ENCODE measurements at regions not wholly inside any gene's neighbourhood (a gene's known extent, or its start where the extent isn't known, plus 50 kb on each side); places are given as distances from the start of the nearest gene placed in this dataset.

- DNase-seq = no peak
These were observed 64.8 kb downstream of the PTHLH start for GRCh38 chr12:27907766-27908165.

- DNase-seq = no peak
These were observed 65.7 kb downstream of the PTHLH start for GRCh38 chr12:27906658-27907473.

- no peak for DNase-seq
These were observed 66.4 kb downstream of the PTHLH start for GRCh38 chr12:27906127-27906500.

- no peak for DNase-seq
These were observed 67.0 kb downstream of the PTHLH start for GRCh38 chr12:27905285-27906126.

- DNase-seq = no peak
These were observed 69.9 kb downstream of the PTHLH start for GRCh38 chr12:27902651-27903050.

GRCh38 chr12:27901959-27902358, 70.6 kb downstream of the PTHLH start:
- no peak for DNase-seq

GRCh38 chr12:27900920-27901879, 71.3 kb downstream of the PTHLH start:
- no peak for DNase-seq

- peak in 1 of 2 experiments; percentile 12 for DNase-seq
These were observed 73.3 kb downstream of the PTHLH start for GRCh38 chr12:27899151-27899661.

- no peak for DNase-seq
These were observed 74.5 kb downstream of the PTHLH start for GRCh38 chr12:27898022-27898421.

GRCh38 chr12:27896419-27896990, 76.0 kb downstream of the PTHLH start:
- DNase-seq = no peak

GRCh38 chr12:27894309-27894708, 78.2 kb downstream of the PTHLH start:
- no peak for DNase-seq

GRCh38 chr12:27879708-27880107, 92.8 kb downstream of the PTHLH start:
- DNase-seq = no peak

- no peak for DNase-seq
These were observed 95.6 kb upstream of the MANSC4 start for GRCh38 chr12:27875677-27876076.

- no peak for DNase-seq
These were observed 93.0 kb upstream of the MANSC4 start for GRCh38 chr12:27873010-27873409.

- DNase-seq = no peak
These were observed 91.9 kb upstream of the MANSC4 start for GRCh38 chr12:27871946-27872345.

- no peak for DNase-seq
These were observed 90.9 kb upstream of the MANSC4 start for GRCh38 chr12:27870939-27871338.

GRCh38 chr12:27869567-27869966, 89.5 kb upstream of the MANSC4 start:
- DNase-seq = no peak

GRCh38 chr12:27868139-27868538, 88.1 kb upstream of the MANSC4 start:
- DNase-seq = no peak

- no peak for DNase-seq
These were observed 86.5 kb upstream of the MANSC4 start for GRCh38 chr12:27866373-27867101.

GRCh38 chr12:27865421-27865820, 85.4 kb upstream of the MANSC4 start:
- no peak for DNase-seq

GRCh38 chr12:27864521-27864920, 84.5 kb upstream of the MANSC4 start:
- DNase-seq = no peak

- DNase-seq = no peak
These were observed 83.8 kb upstream of the MANSC4 start for GRCh38 chr12:27863839-27864238.

Measured in stimulated activated CD4-positive, alpha-beta T cell treated with anti-CD3 and anti-CD28 coated beads, Interleukin-4, amount 100 ng/mL, for 4 hours (primary cell).